B cell (primary cell): ENCODE measurements at regions not wholly inside any gene's neighbourhood (a gene's known extent, or its start where the extent isn't known, plus 50 kb on each side); places are given as distances from the start of the nearest gene placed in this dataset.

Experiments
- ATAC-seq: fragments of 200-7000 bp; cut with Tn5 transposase; one replicate; pipeline ENCODE4 v1.10.0; 2021; ENCODE audit warnings: low read depth, mild to moderate bottlenecking, moderate number of reproducible peaks, moderate library complexity
- CTCF ChIA-PET: fragments of 350-600 bp; sonication (Branson Sonifier 250); formaldehyde crosslinking; loops from one replicate; lab custom pipeline; 2021; ENCODE audit warnings: antibody characterized with exemption, inconsistent platforms; lab: Charles Lee
- POLR2A ChIA-PET: fragments of 350-600 bp; sonication (Branson Sonifier 250); formaldehyde crosslinking; loops from one replicate; lab custom pipeline; 2021; ENCODE audit warnings: antibody characterized with exemption; lab: Charles Lee
- DNase-seq: peaks from one replicate; pipeline ENCODE4 v3.0.0; 2013
- H2AFZ ChIP-seq: 2 replicates; pipeline ENCODE4 v1.6.1; 2012; ENCODE audit warnings: mild to moderate bottlenecking, low read depth, low read length; ENCODE audit not compliant: insufficient read depth, poor library complexity, severe bottlenecking
- H3K27ac ChIP-seq, 2 donors: 1 replicate in 1 of 2; 2 replicates in 1 of 2; pipeline ENCODE4 v1.5.1; 2012 to 2013; ENCODE audit warnings: low read length in 2 of 2, mild to moderate bottlenecking in 2 of 2, moderate library complexity in 1 of 2
- H3K27me3 ChIP-seq, 4 experiments: fragments of 200-600 bp in 1 of 4; sonication (generic) in 1 of 4; replicated peaks in 1 of 4; 1 replicate in 2 of 4; 2 replicates in 2 of 4; pipeline versions ENCODE4 v1.6.1 to v1.7.0; 2013 to 2016; ENCODE audit warnings: low read length in 3 of 4, mild to moderate bottlenecking in 2 of 4, mixed read lengths in 1 of 4, moderate library complexity in 1 of 4; ENCODE audit not compliant: insufficient read depth in 4 of 4, control insufficient read depth in 3 of 4; ENCODE audit errors: control extremely low read depth in 1 of 4
- H3K36me3 ChIP-seq, 2 experiments: replicated peaks in 1 of 2; 1 replicate in 1 of 2; 2 replicates in 1 of 2; pipeline versions ENCODE4 v1.6.1 to v1.7.1; 2013; ENCODE audit warnings: low read length in 1 of 2; ENCODE audit not compliant: insufficient read depth in 2 of 2, control insufficient read depth in 1 of 2; ENCODE audit errors: control extremely low read depth in 1 of 2, extremely low read depth in 1 of 2
- H3K4me1 ChIP-seq, 2 donors: fragments of 200-600 bp in 1 of 2; sonication (generic) in 1 of 2; 1 replicate in 1 of 2; 2 replicates in 1 of 2; pipeline versions ENCODE4 v1.5.1 to v1.6.1; 2013 to 2017; ENCODE audit warnings: low read length in 2 of 2; ENCODE audit not compliant: control insufficient read depth in 2 of 2, insufficient read depth in 2 of 2
- H3K4me2 ChIP-seq: replicated peaks from 2 replicates; pipeline ENCODE3; 2012; ENCODE audit warnings: mild to moderate bottlenecking, low read depth, low read length; ENCODE audit not compliant: poor library complexity, severe bottlenecking
- H3K4me3 ChIP-seq, 5 experiments: fragments of 200-600 bp in 1 of 5; sonication (generic) in 1 of 5; 1 replicate in 3 of 5; 2 replicates in 2 of 5; pipeline versions ENCODE4 v1.5.1 to v1.7.0; 2011 to 2016; ENCODE audit warnings: low read length in 4 of 5, mild to moderate bottlenecking in 4 of 5, low read depth in 2 of 5, control low read depth in 1 of 5, moderate library complexity in 1 of 5; ENCODE audit not compliant: insufficient read depth in 1 of 5; ENCODE audit errors: control extremely low read depth in 1 of 5, extremely low read depth in 1 of 5
- H3K79me2 ChIP-seq: fragments of 200-600 bp; sonication (generic); one replicate; pipeline ENCODE4 v1.6.0; 2016; ENCODE audit warnings: low read length; ENCODE audit not compliant: control insufficient read depth, insufficient read depth
- H3K9ac ChIP-seq: fragments of 200-600 bp; sonication (generic); 2 replicates; pipeline ENCODE4 v1.6.1; 2017; ENCODE audit warnings: mild to moderate bottlenecking, low read length, moderate library complexity
- H3K9me3 ChIP-seq, 3 donors: one replicate each; pipeline versions ENCODE4 v1.6.1 to v1.7.1; 2013; ENCODE audit warnings: low read length in 2 of 3; ENCODE audit not compliant: control insufficient read depth in 2 of 3, insufficient read depth in 1 of 3; ENCODE audit errors: control extremely low read depth in 1 of 3
- H4K20me1 ChIP-seq: 2 replicates; pipeline ENCODE4 v1.6.0; 2012; ENCODE audit warnings: mild to moderate bottlenecking, low read length; ENCODE audit not compliant: insufficient read depth, control insufficient read depth, poor library complexity, severe bottlenecking
- H3K27ac Mint-ChIP-seq: one replicate; pipeline ENCODE4 v1.8.0; 2021; ENCODE audit warnings: mixed read lengths
- H3K27me3 Mint-ChIP-seq: one replicate; pipeline ENCODE4 v1.8.0; 2021; ENCODE audit warnings: mixed read lengths
- H3K4me1 Mint-ChIP-seq: one replicate; pipeline ENCODE4 v1.8.0; 2021; ENCODE audit warnings: mixed read lengths
- H3K4me3 Mint-ChIP-seq: one replicate; pipeline ENCODE4 v1.8.0; 2021; ENCODE audit warnings: mixed read lengths
- H3K9me3 Mint-ChIP-seq: one replicate; pipeline ENCODE4 v1.8.0; 2022; ENCODE audit warnings: mixed read lengths; ENCODE audit not compliant: insufficient read depth
- EZH2 ChIP-seq: IDR thresholded peaks from 2 replicates; pipeline ENCODE4 v1.6.1; 2012; ENCODE audit warnings: borderline replicate concordance, low read depth, mild to moderate bottlenecking, moderate library complexity, low read length; ENCODE audit not compliant: insufficient read depth, poor library complexity, severe bottlenecking
- WGBS: methylation state at CpG from one replicate; pipeline ENCODE4 v1.1.5; 2013; ENCODE audit warnings: missing lambda C conversion rate; ENCODE audit not compliant: insufficient coverage; 5-methylcytosine and 5-hydroxymethylcytosine counted together
- intact Hi-C: fragments of 100-400 bp; cut with micrococcal nuclease; formaldehyde crosslinking; loops from one replicate; pipeline ENCODE4 v1.10.0; 2022
- TF ChIP-seq, protein P1 (sequence below): fragments of 200-600 bp; IDR thresholded peaks from one replicate; pipeline ENCODE4 v1.8.0; 2022; ENCODE audit warnings: antibody characterized with exemption, mild to moderate bottlenecking

DNA sequence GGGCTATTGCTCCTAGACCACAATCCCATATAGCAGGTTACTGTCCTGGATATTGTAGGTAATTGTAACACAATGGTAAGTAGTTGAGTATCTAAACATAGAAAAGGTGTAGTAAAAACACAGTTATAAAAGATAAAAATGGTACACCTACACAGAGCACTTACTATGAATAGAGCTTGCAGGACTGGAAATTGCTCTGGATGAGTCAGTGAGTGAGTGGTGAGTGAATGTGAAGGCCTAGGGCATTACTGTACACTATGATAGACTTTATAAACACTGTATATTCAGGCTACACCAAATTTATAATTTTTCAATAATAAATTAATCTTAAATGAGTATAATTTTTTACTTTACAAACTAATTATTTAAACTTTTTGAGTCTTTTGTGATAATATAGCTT, 425.7 kb downstream of the PABPC4L start:
- Histone ChIP-seq H2AFZ (no peak overlapping the region), H3K4me1 (no peaks in the 10 kb centered on the region), H3K4me2 (no peak overlapping the region), H3K27me3 (no peaks in the 10 kb centered on the region), H3K27ac (no peak overlapping the region), H3K4me3 (no peak overlapping the region), H3K9me3 (no peaks in the 10 kb centered on the region), H3K79me2 (no peaks in the 10 kb centered on the region), H3K9ac (no peak overlapping the region), H4K20me1 (no peaks in the 10 kb centered on the region), H3K36me3 (no peaks in the 10 kb centered on the region)
- H3K27ac Mint-ChIP-seq, result no peak overlapping the region
- intact Hi-C loops, result no loop called here
- no peak overlapping the region for H3K4me3 Mint-ChIP-seq
- no peak for DNase-seq
- POLR2A ChIA-PET, result no interaction called here
- H3K27me3 Mint-ChIP-seq, result no peaks in the 10 kb centered on the region
- CTCF ChIA-PET, result no interaction called here
- H3K9me3 Mint-ChIP-seq, result peaks cover 5% of the 10 kb centered on the region
- TF ChIP-seq, protein P1, sequence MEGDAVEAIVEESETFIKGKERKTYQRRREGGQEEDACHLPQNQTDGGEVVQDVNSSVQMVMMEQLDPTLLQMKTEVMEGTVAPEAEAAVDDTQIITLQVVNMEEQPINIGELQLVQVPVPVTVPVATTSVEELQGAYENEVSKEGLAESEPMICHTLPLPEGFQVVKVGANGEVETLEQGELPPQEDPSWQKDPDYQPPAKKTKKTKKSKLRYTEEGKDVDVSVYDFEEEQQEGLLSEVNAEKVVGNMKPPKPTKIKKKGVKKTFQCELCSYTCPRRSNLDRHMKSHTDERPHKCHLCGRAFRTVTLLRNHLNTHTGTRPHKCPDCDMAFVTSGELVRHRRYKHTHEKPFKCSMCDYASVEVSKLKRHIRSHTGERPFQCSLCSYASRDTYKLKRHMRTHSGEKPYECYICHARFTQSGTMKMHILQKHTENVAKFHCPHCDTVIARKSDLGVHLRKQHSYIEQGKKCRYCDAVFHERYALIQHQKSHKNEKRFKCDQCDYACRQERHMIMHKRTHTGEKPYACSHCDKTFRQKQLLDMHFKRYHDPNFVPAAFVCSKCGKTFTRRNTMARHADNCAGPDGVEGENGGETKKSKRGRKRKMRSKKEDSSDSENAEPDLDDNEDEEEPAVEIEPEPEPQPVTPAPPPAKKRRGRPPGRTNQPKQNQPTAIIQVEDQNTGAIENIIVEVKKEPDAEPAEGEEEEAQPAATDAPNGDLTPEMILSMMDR, result no peak
- TF ChIP-seq EZH2, result no peak
- ATAC-seq, result no peak
- H3K4me1 Mint-ChIP-seq, result no peaks in the 10 kb centered on the region

DNA sequence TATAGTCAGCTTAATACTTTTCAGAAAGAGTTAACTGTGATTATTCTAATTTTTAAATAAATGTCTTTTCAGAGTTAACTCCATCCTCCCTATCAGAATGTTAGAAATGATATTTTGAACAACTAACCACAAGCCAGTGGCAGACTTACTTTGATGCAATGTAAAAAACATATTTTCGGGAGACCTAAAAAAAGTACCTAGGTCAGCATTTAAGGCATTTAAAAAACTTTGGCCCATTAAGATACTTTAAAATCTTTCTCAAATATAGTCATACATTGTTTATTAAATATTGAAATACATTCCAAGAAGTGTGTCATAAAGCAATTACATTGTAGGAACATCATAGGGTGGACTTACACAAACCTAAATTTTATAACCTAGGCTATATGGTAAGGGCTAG, 426.1 kb downstream of the PABPC4L start:
- no CpG with 5 or more reads among the region's 1 CpG for WGBS
- H3K36me3 ChIP-seq, result no peaks in the 10 kb centered on the region

More for the DNA sequence above, 426.1 kb downstream of the PABPC4L start:
- Mint-ChIP-seq H3K4me3 (no peak overlapping the region), H3K4me1 (no peaks in the 10 kb centered on the region), H3K9me3 (peaks cover 8% of the 10 kb centered on the region), H3K27ac (no peak overlapping the region), H3K27me3 (no peaks in the 10 kb centered on the region)
- Histone ChIP-seq H3K27me3 (no peaks in the 10 kb centered on the region), H3K27ac (no peak overlapping the region), H3K4me2 (no peak overlapping the region), H3K9ac (no peak overlapping the region), H4K20me1 (no peaks in the 10 kb centered on the region), H2AFZ (no peak overlapping the region), H3K79me2 (no peaks in the 10 kb centered on the region), H3K4me3 (no peak overlapping the region), H3K9me3 (no peaks in the 10 kb centered on the region), H3K4me1 (no peaks in the 10 kb centered on the region)
- ChIA-PET CTCF (no interaction called here), POLR2A (no interaction called here)
- DNase-seq, result no peak
- intact Hi-C loops, result no loop called here
- ATAC-seq, result no peak
- TF ChIP-seq EZH2, result no peak
- TF ChIP-seq, protein P1, result no peak
